HG02943 (cell line): ENCODE measurements at regions not wholly inside any gene's neighbourhood (a gene's known extent, or its start where the extent isn't known, plus 50 kb on each side); places are given as distances from the start of the nearest gene placed in this dataset.
"Not testable (repeated sequence)": the region's sequence is repeated elsewhere in the genome, so short reads cannot be mapped to it uniquely, and the experiment has no call there.

ENCODE experiments used
- ATAC-seq: cut with Tn5 transposase; IDR thresholded peaks from one replicate; pipeline ENCODE4 v1.9.1; 2021; ENCODE audit warnings: mild to moderate bottlenecking, low read depth, moderate library complexity; ENCODE audit not compliant: unreplicated experiment

- not testable (repeated sequence) for ATAC-seq
These were observed 120.1 kb upstream of the OSTN start for GRCh38 chr3:191078913-191079312.

- ATAC-seq, result no peak
These were observed 122.0 kb upstream of the OSTN start for GRCh38 chr3:191076903-191077552.

GRCh38 chr3:191074511-191074910 is 124.5 kb upstream of the OSTN start:
- ATAC-seq, result no peak

- no peak for ATAC-seq
These were observed 128.2 kb upstream of the OSTN start for GRCh38 chr3:191070762-191071403.

GRCh38 chr3:191070201-191070600 is 128.8 kb upstream of the OSTN start:
- ATAC-seq, result no peak

- ATAC-seq, result no peak
These were observed 129.9 kb upstream of the OSTN start for GRCh38 chr3:191068946-191069813.

- no peak for ATAC-seq
These were observed 132.4 kb upstream of the OSTN start for GRCh38 chr3:191066669-191067068.

- no peak for ATAC-seq
These were observed 133.7 kb upstream of the OSTN start for GRCh38 chr3:191065181-191065805.

GRCh38 chr3:191051037-191051436 is 148.0 kb upstream of the OSTN start:
- no peak for ATAC-seq

GRCh38 chr3:191047930-191048329 is 151.1 kb upstream of the OSTN start:
- ATAC-seq, result no peak

GRCh38 chr3:191030929-191031328 is 168.1 kb upstream of the OSTN start:
- ATAC-seq, result no peak

- ATAC-seq, result no peak
These were observed 168.0 kb upstream of the GMNC start for GRCh38 chr3:191030491-191030890.

GRCh38 chr3:191026746-191027145 is 164.3 kb upstream of the GMNC start:
- ATAC-seq, result no peak

GRCh38 chr3:191020730-191021396 is 158.4 kb upstream of the GMNC start:
- ATAC-seq, result no peak

GRCh38 chr3:191019855-191020254 is 157.4 kb upstream of the GMNC start:
- ATAC-seq, result no peak

GRCh38 chr3:191015960-191016359 is 153.5 kb upstream of the GMNC start:
- ATAC-seq, result not testable (repeated sequence)

- no peak for ATAC-seq
These were observed 145.6 kb upstream of the GMNC start for GRCh38 chr3:191008074-191008473.

GRCh38 chr3:191005790-191006189 is 143.3 kb upstream of the GMNC start:
- ATAC-seq, result no peak

- ATAC-seq, result no peak
These were observed 141.2 kb upstream of the GMNC start for GRCh38 chr3:191003742-191004141.

GRCh38 chr3:190996181-190996775 is 133.8 kb upstream of the GMNC start:
- no peak for ATAC-seq
